WERI-Rb-1 (cell line): ENCODE measurements at regions not wholly inside any gene's neighbourhood (a gene's known extent, or its start where the extent isn't known, plus 50 kb on each side); places are given as distances from the start of the nearest gene placed in this dataset.
"Not testable (repeated sequence)": the region's sequence is repeated elsewhere in the genome, so short reads cannot be mapped to it uniquely, and the experiment has no call there.

Experiments used
- DNase-seq: peaks from one replicate; pipeline ENCODE4 v3.0.0-alpha.2; 2020
- H3K27ac ChIP-seq: fragments of 250-450 bp; sonication (Bioruptor Pico); 2 replicates; pipeline ENCODE4 v1.5.1; 2020; ENCODE audit warnings: mild to moderate bottlenecking, moderate library complexity
- H3K27me3 ChIP-seq: fragments of 250-450 bp; sonication (Bioruptor Pico); 2 replicates; pipeline ENCODE4 v1.5.1; 2021; ENCODE audit warnings: mild to moderate bottlenecking, low read depth, moderate library complexity; ENCODE audit not compliant: insufficient read depth, severe bottlenecking
- H3K36me3 ChIP-seq: fragments of 250-450 bp; sonication (Bioruptor Pico); 2 replicates; pipeline ENCODE4 v1.5.1; 2020; ENCODE audit warnings: mild to moderate bottlenecking, moderate library complexity
- H3K4me3 ChIP-seq: 2 replicates; pipeline ENCODE4 v1.5.1; 2011; ENCODE audit warnings: low read depth, mild to moderate bottlenecking, control low read depth, low read length
- H3K9me3 ChIP-seq: fragments of 250-450 bp; sonication (Bioruptor Pico); 2 replicates; pipeline ENCODE4 v1.5.1; 2021; ENCODE audit warnings: mild to moderate bottlenecking, moderate library complexity; ENCODE audit not compliant: severe bottlenecking
- CTCF ChIP-seq: IDR thresholded peaks from 2 replicates; pipeline ENCODE4 v1.5.1; 2011; ENCODE audit warnings: low read depth, mild to moderate bottlenecking, control low read depth, inconsistent platforms, low read length

DNA sequence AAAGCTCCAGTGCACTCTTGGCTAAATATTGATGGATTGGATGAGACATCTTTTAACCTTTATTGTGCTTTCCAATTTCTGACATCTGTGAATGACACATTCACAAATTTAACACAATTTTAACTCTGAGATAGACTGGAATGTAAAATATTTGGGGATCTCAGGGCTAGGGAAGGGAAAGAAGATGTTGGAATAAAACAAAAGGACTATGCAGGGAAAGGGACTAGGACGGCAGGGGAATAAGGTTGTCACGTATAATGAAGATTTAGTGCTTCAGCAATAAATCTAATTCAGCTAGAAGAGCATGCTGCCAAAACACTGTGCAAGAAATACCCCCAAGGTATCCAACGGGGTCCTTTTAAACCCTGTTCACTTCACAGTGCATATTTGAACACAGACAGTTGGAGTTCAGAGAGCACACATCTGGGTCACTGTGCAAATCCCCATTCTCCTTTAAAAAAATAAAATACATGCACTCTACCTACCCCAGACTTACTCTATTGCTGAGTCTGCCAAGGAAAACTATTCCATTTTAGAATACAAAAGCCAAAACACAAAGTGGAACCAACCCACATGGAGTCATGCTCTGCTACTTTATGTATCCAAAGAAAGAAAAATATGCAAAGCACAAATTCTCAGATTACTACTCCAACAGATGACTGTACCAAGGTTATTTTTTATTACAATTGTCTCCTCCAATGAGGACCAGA is 151.0 kb upstream of the RSPO3 start:
- no peak for DNase-seq
- H3K27ac ChIP-seq, result no peak overlapping the region
- H3K9me3 ChIP-seq, result no peaks in the 10 kb centered on the region
- H3K4me3 ChIP-seq, result no peak overlapping the region
- no peaks in the 10 kb centered on the region for H3K36me3 ChIP-seq
- no peak for TF ChIP-seq CTCF
- no peaks in the 10 kb centered on the region for H3K27me3 ChIP-seq

DNA sequence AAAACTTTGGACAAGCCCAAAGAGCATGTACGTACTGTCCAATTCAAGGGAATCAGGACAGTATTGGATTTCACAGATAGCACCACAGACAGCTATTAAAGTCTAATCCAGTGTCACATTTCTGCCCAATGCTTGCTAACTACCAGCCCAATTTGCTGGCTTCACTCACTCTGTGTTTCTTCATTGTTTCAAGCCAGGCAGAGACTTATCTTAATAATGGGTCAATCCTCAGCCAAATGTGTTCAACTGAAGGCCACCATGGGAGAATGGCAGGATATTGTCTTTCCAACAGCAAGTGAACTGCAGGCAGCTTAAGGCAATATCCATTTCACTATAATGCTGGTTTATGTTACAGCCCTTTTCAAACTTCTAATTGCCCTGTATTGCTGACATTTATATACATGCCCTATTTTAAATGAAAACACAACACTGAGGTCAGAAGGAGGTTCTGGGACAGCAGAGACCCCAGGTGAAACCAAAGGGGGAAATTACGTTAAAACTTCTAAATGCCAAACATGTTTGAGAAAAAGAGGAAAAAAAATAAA is 142.1 kb upstream of the RSPO3 start:
- no peak overlapping the region for H3K27ac ChIP-seq
- TF ChIP-seq CTCF, result no peak

DNA sequence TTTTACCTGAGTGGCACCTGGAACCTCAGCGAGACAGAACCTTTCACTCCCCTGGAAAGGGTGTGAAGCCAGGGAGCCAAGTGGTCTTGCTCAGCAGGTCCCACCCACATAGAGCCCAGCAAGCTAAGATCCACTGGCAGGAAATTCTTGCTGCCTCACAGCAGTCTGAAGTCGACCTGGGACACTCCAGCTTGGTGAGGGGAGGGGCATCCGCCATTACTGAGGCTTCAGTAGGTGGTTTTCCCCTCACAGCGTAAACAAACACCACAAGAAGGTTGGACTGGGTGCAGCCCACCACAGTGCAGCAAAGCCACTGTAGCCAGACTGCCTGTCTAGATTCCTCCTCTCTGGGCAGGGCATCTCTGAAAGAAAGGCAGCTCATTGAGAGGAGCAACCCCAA is 134.7 kb upstream of the RSPO3 start:
- Histone ChIP-seq H3K4me3 (no peak overlapping the region), H3K36me3 (no peaks in the 10 kb centered on the region), H3K9me3 (no peaks in the 10 kb centered on the region), H3K27me3 (no peaks in the 10 kb centered on the region), H3K27ac (no peak overlapping the region)
- no peak for TF ChIP-seq CTCF
- no peak for DNase-seq

More for the DNA sequence above, 142.1 kb upstream of the RSPO3 start:
- Histone ChIP-seq H3K27me3 (no peaks in the 10 kb centered on the region), H3K4me3 (no peak overlapping the region), H3K36me3 (no peaks in the 10 kb centered on the region), H3K9me3 (no peaks in the 10 kb centered on the region)
- DNase-seq, result no peak

GRCh38 chr6:126988125-126988524 is 130.3 kb upstream of the RSPO3 start:
- not testable (repeated sequence) for H3K27ac ChIP-seq, H3K27me3 ChIP-seq, DNase-seq, H3K36me3 ChIP-seq, H3K4me3 ChIP-seq, H3K9me3 ChIP-seq

- H3K27me3 ChIP-seq, result no peaks in the 10 kb centered on the region
- H3K9me3 ChIP-seq, result no peaks in the 10 kb centered on the region
- no peak for DNase-seq
- H3K4me3 ChIP-seq, result no peak overlapping the region
- H3K27ac ChIP-seq, result no peak overlapping the region
- H3K36me3 ChIP-seq, result no peaks in the 10 kb centered on the region
- no peak for TF ChIP-seq CTCF
These were observed 117.8 kb upstream of the RSPO3 start for GRCh38 chr6:127000631-127001030.

- no peak for TF ChIP-seq CTCF
- DNase-seq, result no peak
- no peaks in the 10 kb centered on the region for H3K36me3 ChIP-seq
- no peaks in the 10 kb centered on the region for H3K27me3 ChIP-seq
- no peak overlapping the region for H3K27ac ChIP-seq
- no peaks in the 10 kb centered on the region for H3K9me3 ChIP-seq
- no peak overlapping the region for H3K4me3 ChIP-seq
These were observed 104.6 kb upstream of the RSPO3 start for GRCh38 chr6:127013865-127014264.
